HEK293 (cell line): ENCODE measurements at regions not wholly inside any gene's neighbourhood (a gene's known extent, or its start where the extent isn't known, plus 50 kb on each side); places are given as distances from the start of the nearest gene placed in this dataset.

Source experiments
- BCL11A ChIP-seq: fragments of 450-650 bp; formaldehyde crosslinking; IDR thresholded peaks from 2 replicates; pipeline ENCODE4 v1.5.1; 2016; ENCODE audit warnings: low read depth, missing biosample characterization, missing genetic modification characterization
- KLF7 ChIP-seq: fragments of 450-650 bp; formaldehyde crosslinking; IDR thresholded peaks from 2 replicates; pipeline ENCODE4 v1.5.1; 2016; ENCODE audit warnings: missing biosample characterization, missing genetic modification characterization, borderline replicate concordance
- WT1 ChIP-seq: fragments of 450-650 bp; formaldehyde crosslinking; IDR thresholded peaks from 2 replicates; pipeline ENCODE4 v1.5.1; 2016; ENCODE audit warnings: missing biosample characterization, missing genetic modification characterization
- ZNF114 ChIP-seq: fragments of 450-650 bp; formaldehyde crosslinking; IDR thresholded peaks from 2 replicates; pipeline ENCODE4 v1.5.0; 2017; ENCODE audit warnings: missing biosample characterization, missing genetic modification characterization
- ZNF184 ChIP-seq: fragments of 450-650 bp; IDR thresholded peaks from 2 replicates; pipeline ENCODE4 v1.5.1; 2018; ENCODE audit warnings: missing biosample characterization, mild to moderate bottlenecking, missing genetic modification characterization
- TF ChIP-seq, protein P1 (sequence below): fragments of 450-650 bp; formaldehyde crosslinking; IDR thresholded peaks from 2 replicates; pipeline ENCODE4 v1.5.1; 2016; ENCODE audit warnings: missing biosample characterization, missing genetic modification characterization
- TF ChIP-seq, protein P2 (sequence below): fragments of 450-650 bp; formaldehyde crosslinking; IDR thresholded peaks from 2 replicates; pipeline ENCODE4 v1.5.1; 2017; ENCODE audit warnings: missing biosample characterization, missing genetic modification characterization
- TF ChIP-seq, protein P3 (sequence below): fragments of 450-650 bp; formaldehyde crosslinking; IDR thresholded peaks from 2 replicates; pipeline ENCODE4 v1.5.1; 2016; ENCODE audit warnings: missing biosample characterization, missing genetic modification characterization
- TF ChIP-seq, protein P4 (sequence below): fragments of 450-650 bp; formaldehyde crosslinking; IDR thresholded peaks from 2 replicates; pipeline ENCODE4 v1.5.1; 2016; ENCODE audit warnings: missing biosample characterization, missing genetic modification characterization
- TF ChIP-seq, protein P5 (sequence below): fragments of 450-650 bp; formaldehyde crosslinking; IDR thresholded peaks from 2 replicates; pipeline ENCODE4 v1.5.1; 2017; ENCODE audit warnings: missing biosample characterization, mild to moderate bottlenecking, missing genetic modification characterization, moderate library complexity

DNA sequence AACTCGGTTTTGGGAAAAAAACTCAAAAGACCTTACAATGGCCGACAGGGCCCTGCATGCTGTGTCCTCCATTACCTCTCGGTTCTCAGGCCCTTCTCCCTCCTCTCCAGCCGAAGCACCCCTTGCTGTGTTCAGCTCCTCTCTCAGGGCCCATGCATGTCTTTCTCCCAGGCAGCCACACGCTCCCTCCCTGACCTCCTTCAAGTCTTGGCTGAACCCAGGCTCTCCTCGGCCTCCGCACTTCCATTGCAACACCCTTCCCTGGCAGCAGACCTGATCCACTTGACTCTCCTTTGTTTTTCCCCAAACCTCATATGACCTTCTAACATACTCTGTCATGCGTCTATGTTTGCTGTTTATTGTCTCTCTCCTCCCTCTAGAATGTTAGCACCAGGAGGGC is 114.0 kb downstream of the CYP26B1 start:
- TF ChIP-seq ZNF184 (tag by site-specific recombination) (no peak), BCL11A (no peak), WT1 (tag by site-specific recombination) (no peak), KLF7 (no peak), ZNF114 (tag by site-specific recombination) (no peak)
- TF ChIP-seq, protein P1, sequence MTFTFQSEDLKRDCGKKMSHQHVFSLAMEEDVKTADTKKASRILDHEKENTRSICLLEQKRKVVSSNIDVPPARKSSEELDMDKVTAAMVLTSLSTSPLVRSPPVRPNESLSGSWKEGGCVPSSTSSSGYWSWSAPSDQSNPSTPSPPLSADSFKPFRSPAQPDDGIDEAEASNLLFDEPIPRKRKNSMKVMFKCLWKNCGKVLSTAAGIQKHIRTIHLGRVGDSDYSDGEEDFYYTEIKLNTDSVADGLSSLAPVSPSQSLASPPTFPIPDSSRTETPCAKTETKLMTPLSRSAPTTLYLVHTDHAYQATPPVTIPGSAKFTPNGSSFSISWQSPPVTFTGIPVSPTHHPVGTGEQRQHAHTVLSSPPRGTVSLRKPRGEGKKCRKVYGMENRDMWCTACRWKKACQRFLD, result no peak
- TF ChIP-seq, protein P2, sequence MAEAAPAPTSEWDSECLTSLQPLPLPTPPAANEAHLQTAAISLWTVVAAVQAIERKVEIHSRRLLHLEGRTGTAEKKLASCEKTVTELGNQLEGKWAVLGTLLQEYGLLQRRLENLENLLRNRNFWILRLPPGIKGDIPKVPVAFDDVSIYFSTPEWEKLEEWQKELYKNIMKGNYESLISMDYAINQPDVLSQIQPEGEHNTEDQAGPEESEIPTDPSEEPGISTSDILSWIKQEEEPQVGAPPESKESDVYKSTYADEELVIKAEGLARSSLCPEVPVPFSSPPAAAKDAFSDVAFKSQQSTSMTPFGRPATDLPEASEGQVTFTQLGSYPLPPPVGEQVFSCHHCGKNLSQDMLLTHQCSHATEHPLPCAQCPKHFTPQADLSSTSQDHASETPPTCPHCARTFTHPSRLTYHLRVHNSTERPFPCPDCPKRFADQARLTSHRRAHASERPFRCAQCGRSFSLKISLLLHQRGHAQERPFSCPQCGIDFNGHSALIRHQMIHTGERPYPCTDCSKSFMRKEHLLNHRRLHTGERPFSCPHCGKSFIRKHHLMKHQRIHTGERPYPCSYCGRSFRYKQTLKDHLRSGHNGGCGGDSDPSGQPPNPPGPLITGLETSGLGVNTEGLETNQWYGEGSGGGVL (tag by site-specific recombination), result no peak
- TF ChIP-seq, protein P3, sequence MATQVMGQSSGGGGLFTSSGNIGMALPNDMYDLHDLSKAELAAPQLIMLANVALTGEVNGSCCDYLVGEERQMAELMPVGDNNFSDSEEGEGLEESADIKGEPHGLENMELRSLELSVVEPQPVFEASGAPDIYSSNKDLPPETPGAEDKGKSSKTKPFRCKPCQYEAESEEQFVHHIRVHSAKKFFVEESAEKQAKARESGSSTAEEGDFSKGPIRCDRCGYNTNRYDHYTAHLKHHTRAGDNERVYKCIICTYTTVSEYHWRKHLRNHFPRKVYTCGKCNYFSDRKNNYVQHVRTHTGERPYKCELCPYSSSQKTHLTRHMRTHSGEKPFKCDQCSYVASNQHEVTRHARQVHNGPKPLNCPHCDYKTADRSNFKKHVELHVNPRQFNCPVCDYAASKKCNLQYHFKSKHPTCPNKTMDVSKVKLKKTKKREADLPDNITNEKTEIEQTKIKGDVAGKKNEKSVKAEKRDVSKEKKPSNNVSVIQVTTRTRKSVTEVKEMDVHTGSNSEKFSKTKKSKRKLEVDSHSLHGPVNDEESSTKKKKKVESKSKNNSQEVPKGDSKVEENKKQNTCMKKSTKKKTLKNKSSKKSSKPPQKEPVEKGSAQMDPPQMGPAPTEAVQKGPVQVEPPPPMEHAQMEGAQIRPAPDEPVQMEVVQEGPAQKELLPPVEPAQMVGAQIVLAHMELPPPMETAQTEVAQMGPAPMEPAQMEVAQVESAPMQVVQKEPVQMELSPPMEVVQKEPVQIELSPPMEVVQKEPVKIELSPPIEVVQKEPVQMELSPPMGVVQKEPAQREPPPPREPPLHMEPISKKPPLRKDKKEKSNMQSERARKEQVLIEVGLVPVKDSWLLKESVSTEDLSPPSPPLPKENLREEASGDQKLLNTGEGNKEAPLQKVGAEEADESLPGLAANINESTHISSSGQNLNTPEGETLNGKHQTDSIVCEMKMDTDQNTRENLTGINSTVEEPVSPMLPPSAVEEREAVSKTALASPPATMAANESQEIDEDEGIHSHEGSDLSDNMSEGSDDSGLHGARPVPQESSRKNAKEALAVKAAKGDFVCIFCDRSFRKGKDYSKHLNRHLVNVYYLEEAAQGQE, result no peak
- TF ChIP-seq, protein P4, sequence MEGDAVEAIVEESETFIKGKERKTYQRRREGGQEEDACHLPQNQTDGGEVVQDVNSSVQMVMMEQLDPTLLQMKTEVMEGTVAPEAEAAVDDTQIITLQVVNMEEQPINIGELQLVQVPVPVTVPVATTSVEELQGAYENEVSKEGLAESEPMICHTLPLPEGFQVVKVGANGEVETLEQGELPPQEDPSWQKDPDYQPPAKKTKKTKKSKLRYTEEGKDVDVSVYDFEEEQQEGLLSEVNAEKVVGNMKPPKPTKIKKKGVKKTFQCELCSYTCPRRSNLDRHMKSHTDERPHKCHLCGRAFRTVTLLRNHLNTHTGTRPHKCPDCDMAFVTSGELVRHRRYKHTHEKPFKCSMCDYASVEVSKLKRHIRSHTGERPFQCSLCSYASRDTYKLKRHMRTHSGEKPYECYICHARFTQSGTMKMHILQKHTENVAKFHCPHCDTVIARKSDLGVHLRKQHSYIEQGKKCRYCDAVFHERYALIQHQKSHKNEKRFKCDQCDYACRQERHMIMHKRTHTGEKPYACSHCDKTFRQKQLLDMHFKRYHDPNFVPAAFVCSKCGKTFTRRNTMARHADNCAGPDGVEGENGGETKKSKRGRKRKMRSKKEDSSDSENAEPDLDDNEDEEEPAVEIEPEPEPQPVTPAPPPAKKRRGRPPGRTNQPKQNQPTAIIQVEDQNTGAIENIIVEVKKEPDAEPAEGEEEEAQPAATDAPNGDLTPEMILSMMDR (tag by site-specific recombination), result no peak
- TF ChIP-seq, protein P5, sequence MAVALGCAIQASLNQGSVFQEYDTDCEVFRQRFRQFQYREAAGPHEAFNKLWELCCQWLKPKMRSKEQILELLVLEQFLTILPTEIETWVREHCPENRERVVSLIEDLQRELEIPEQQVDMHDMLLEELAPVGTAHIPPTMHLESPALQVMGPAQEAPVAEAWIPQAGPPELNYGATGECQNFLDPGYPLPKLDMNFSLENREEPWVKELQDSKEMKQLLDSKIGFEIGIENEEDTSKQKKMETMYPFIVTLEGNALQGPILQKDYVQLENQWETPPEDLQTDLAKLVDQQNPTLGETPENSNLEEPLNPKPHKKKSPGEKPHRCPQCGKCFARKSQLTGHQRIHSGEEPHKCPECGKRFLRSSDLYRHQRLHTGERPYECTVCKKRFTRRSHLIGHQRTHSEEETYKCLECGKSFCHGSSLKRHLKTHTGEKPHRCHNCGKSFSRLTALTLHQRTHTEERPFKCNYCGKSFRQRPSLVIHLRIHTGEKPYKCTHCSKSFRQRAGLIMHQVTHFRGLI, result no peak
